Heart right ventricle (tissue), 16 donors: ENCODE measurements at regions not wholly inside any gene's neighbourhood (a gene's known extent, or its start where the extent isn't known, plus 50 kb on each side); places are given as distances from the start of the nearest gene placed in this dataset.

Experiments
- ATAC-seq, 8 donors: fragments of 200-7000 bp; cut with Tn5 transposase; one replicate each; pipeline ENCODE4 v1.9.1; 2020; ENCODE audit warnings: mild to moderate bottlenecking in 8 of 8, moderate library complexity in 8 of 8, moderate number of reproducible peaks in 1 of 8
- DNase-seq, 2 donors: peaks; one replicate each; pipeline ENCODE4 v3.0.0-alpha.2; 2020
- H3K27ac ChIP-seq, 10 donors: fragments of 200-600 bp; sonication (generic) in 2 of 10; one replicate each; pipeline versions ENCODE4 v1.5.0 to v1.8.0; 2020 to 2022; ENCODE audit warnings: mild to moderate bottlenecking in 3 of 10
- H3K27me3 ChIP-seq, 7 donors: fragments of 200-600 bp; one replicate each; pipeline ENCODE4 v1.8.0; 2021 to 2022; ENCODE audit warnings: mild to moderate bottlenecking in 2 of 7
- H3K36me3 ChIP-seq, 9 donors: fragments of 200-600 bp; sonication (generic) in 1 of 9; one replicate each; pipeline versions ENCODE4 v1.5.0 to v1.8.0; 2020 to 2022; ENCODE audit warnings: mild to moderate bottlenecking in 2 of 9
- H3K4me1 ChIP-seq, 9 donors: fragments of 200-600 bp; sonication (generic) in 1 of 9; one replicate each; pipeline versions ENCODE4 v1.5.0 to v1.8.0; 2020 to 2022; ENCODE audit warnings: mild to moderate bottlenecking in 4 of 9
- H3K4me3 ChIP-seq, 10 donors: fragments of 200-600 bp; sonication (generic) in 2 of 10; one replicate each; pipeline versions ENCODE4 v1.5.0 to v1.8.0; 2020 to 2022; ENCODE audit warnings: mild to moderate bottlenecking in 7 of 10, moderate library complexity in 2 of 10
- H3K9me3 ChIP-seq, 11 donors: fragments of 200-600 bp in 10 of 11; sonication (generic) in 2 of 11; one replicate each; pipeline versions ENCODE4 v1.5.0 to v1.8.0; 2013 to 2022; ENCODE audit warnings: mild to moderate bottlenecking in 2 of 11, control low read depth in 1 of 11, moderate library complexity in 1 of 11
- CTCF ChIP-seq, 9 donors: fragments of 200-600 bp; sonication (generic) in 2 of 9; IDR thresholded peaks; one replicate each; pipeline versions ENCODE4 v1.5.0 to v1.8.0; 2021 to 2022; ENCODE audit warnings: antibody characterized with exemption in 9 of 9, mild to moderate bottlenecking in 5 of 9, moderate library complexity in 1 of 9
- WGBS, 2 donors: extraction: QIAGEN DNeasy Blood & Tissue Kit; methylation state at CpG; one replicate each; pipeline ENCODE4 v1.1.7; 2013; ENCODE audit warnings: inconsistent platforms in 1 of 2; 5-methylcytosine and 5-hydroxymethylcytosine counted together
- intact Hi-C, 10 donors: fragments of 100-400 bp; cut with DNase I; formaldehyde crosslinking; loops; one replicate each; pipeline versions ENCODE4 v1.11.1 to v1.14.2; 2022
- donor health status: Arrhythmogenic right ventricular cardiomyopathy.
- donor health status: ischemic (EF 13 %, LVEDD 7.1; RV severe dilation, severe dysfunction).
- donor health status: healthy with polysubstance abuse.
- donor health status: DM: no; HTN: yes; CAD: no.
- donor health status: DM: no; HTN: no; CAD: no.
- donor health status: ischemic (EF 25% LVEDD 6.9; RV normal size, moderate dysfunction).
- donor health status: ischemic (EF 25% LVEDD 5.7; RV mildly dilated, moderate dysfunction).
- donor health status: healthy.
- donor health status: DM: yes; HTN: yes; CAD: no.
- donor health status: Ischemic cardiomyopathy.
- donor health status: ischemic (EF 35%, LVEDD 5.7; RV mildly dilated, moderate dysfunction).
- donor health status: nonischemic (EF 11% LVEDD 7.7; RV severe dilation, severe dysfunction).
- donor health status: DM: yes; HTN: yes; CAD: no.
- donor health status: PGD.
- donor health status: ischemic (EF 29% LVEDD 5.4; RV normal size, mild dysfunction).
- donor health status: nonischemic (EF 23%, LVEDD 6.1; RV moderate dilation, normal function).

DNA sequence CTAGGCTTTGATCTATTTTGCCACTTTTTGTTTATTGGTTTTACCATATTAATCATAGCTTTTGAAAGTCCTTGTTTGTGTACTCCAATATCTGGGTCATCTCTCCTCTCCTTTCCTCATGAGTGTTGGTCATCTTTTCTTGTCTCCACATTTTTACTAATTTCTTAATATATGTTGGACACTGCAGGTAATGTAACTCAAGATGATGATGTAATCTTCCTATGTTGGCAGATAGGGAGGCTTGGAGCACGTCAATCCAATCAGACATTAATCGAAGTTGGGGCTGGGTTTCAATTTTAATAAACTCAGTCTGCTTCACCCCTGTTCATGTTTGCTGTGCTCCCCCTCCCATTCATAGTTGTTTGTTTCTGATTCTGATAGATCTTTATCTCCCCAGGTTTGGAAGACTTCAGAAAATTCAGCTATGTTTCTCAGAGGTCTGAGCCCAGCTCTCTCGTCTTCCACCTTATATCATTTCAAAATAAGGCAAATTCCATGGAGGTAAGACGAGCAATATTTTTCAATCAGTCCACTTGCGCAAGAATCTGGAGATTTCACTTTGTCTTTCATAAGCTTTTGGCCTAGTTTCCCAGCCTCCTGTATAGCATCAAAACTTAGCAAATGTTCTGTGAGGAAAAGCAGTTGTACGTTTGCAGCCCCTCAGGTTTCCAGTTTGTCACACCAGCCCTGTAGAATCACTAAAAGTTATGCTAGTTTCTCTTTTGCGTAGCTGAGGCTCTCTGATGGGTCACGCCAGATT is 504.1 kb downstream of the TMTC2 start:
- ATAC-seq (no peak), DNase-seq (no peak)
- intact Hi-C loops, result no loop called here
- Histone ChIP-seq H3K4me1 (peaks cover 0 to 5% (median 0%) of the 10 kb centered on the region in 9 donors), H3K27ac (no peak overlapping the region), H3K36me3 (no peaks in the 10 kb centered on the region), H3K9me3 (peaks cover 0 to 12% (median 0%) of the 10 kb centered on the region in 11 donors), H3K27me3 (no peaks in the 10 kb centered on the region), H3K4me3 (no peak overlapping the region)
- TF ChIP-seq CTCF (IDR thresholded peaks at IDR 0.05), result no peak
- 90 to 91% methylated on average over 8 of the region's 8 CpGs for WGBS, 2 donors

GRCh38 chr12:83186419-83186818 is 499.7 kb downstream of the TMTC2 start:
- Histone ChIP-seq H3K27ac (no peak overlapping the region), H3K36me3 (no peaks in the 10 kb centered on the region), H3K9me3 (peaks cover 0 to 11% (median 0%) of the 10 kb centered on the region in 11 donors), H3K4me1 (peaks cover 0 to 5% (median 0%) of the 10 kb centered on the region in 9 donors), H3K4me3 (no peak overlapping the region), H3K27me3 (no peaks in the 10 kb centered on the region)
- WGBS, 2 donors, result 61 to 74% methylated on average over 1 of the region's 1 CpG
- ATAC-seq (no peak), DNase-seq (no peak)
- no peak for TF ChIP-seq CTCF (IDR thresholded peaks at IDR 0.05)
- intact Hi-C loops, result no loop called here

DNA sequence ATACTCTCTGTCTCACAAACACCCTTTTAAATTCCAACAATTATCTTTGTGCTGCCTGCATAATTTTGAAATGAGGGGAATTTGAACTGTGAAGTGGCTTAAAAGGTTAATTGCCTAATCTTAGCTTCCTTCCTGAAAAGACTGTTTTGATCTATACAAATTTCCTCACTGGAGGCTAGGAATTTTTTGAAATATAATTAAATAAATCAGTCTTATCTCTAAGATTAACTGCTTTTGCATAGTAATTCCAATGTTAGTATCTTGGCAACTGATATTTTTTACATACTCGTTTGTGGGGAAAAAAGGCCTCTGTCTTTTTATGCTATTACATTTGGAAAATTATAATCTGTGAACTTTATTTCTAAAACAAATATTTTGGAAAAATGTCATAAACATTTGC is 498.5 kb downstream of the TMTC2 start:
- H3K4me1 ChIP-seq, result peaks cover 0 to 5% (median 0%) of the 10 kb centered on the region in 9 donors
- no peak for TF ChIP-seq CTCF (IDR thresholded peaks at IDR 0.05)
- H3K27ac ChIP-seq, result no peak overlapping the region
- DNase-seq (no peak), ATAC-seq (no peak)
- no peak overlapping the region for H3K4me3 ChIP-seq
- H3K36me3 ChIP-seq, result no peaks in the 10 kb centered on the region
- H3K27me3 ChIP-seq, result no peaks in the 10 kb centered on the region
- intact Hi-C loops, result no loop called here
- 16 to 17% methylated on average over 1 of the region's 1 CpG for WGBS, 2 donors
- H3K9me3 ChIP-seq, result peaks cover 0 to 11% (median 0%) of the 10 kb centered on the region in 11 donors
